Aorta (tissue), 5 donors: ENCODE measurements at regions not wholly inside any gene's neighbourhood (a gene's known extent, or its start where the extent isn't known, plus 50 kb on each side); places are given as distances from the start of the nearest gene placed in this dataset.

Experiments
- ATAC-seq: fragments of 200-7000 bp; cut with Tn5 transposase; one replicate; pipeline ENCODE4 v1.9.1; 2022; ENCODE audit warnings: moderate library complexity; ENCODE audit not compliant: low FRiP score
- DNase-seq, 2 donors: peaks; one replicate each; pipeline ENCODE4 v3.0.0-alpha.2; 2020
- H3K27ac ChIP-seq, 2 donors: one replicate each; pipeline ENCODE4 v1.5.1; 2013; ENCODE audit warnings: low read length in 2 of 2, mild to moderate bottlenecking in 2 of 2, moderate library complexity in 2 of 2, control low read depth in 1 of 2, inconsistent platforms in 1 of 2, low read depth in 1 of 2
- H3K27me3 ChIP-seq, 2 donors: one replicate each; pipeline ENCODE4 v1.6.1; 2013; ENCODE audit warnings: control low read depth in 1 of 2, low read length in 1 of 2, mild to moderate bottlenecking in 1 of 2, moderate library complexity in 1 of 2; ENCODE audit not compliant: insufficient read depth in 2 of 2, control insufficient read depth in 1 of 2
- H3K36me3 ChIP-seq, 2 donors: one replicate each; pipeline ENCODE4 v1.6.1; 2013; ENCODE audit warnings: control low read depth in 1 of 2, low read length in 1 of 2, mild to moderate bottlenecking in 1 of 2; ENCODE audit not compliant: insufficient read depth in 2 of 2, control insufficient read depth in 1 of 2
- H3K4me1 ChIP-seq, 2 donors: one replicate each; pipeline ENCODE4 v1.6.1; 2013; ENCODE audit warnings: low read length in 2 of 2, control low read depth in 1 of 2, mild to moderate bottlenecking in 1 of 2, moderate library complexity in 1 of 2; ENCODE audit not compliant: insufficient read depth in 2 of 2, control insufficient read depth in 1 of 2
- H3K4me3 ChIP-seq, 2 donors: one replicate each; pipeline ENCODE4 v1.5.1; 2013; ENCODE audit warnings: low read length in 2 of 2, control low read depth in 1 of 2, mild to moderate bottlenecking in 1 of 2
- H3K9me3 ChIP-seq: one replicate; pipeline ENCODE4 v1.6.1; 2013; ENCODE audit warnings: mild to moderate bottlenecking, low read length; ENCODE audit not compliant: control insufficient read depth
- WGBS, 2 donors: extraction: QIAGEN DNeasy Blood & Tissue Kit; methylation state at CpG; one replicate each; pipeline ENCODE4 v1.1.7; 2013; 5-methylcytosine and 5-hydroxymethylcytosine counted together
- intact Hi-C, 2 donors: fragments of 100-400 bp; cut with DNase I; formaldehyde crosslinking; loops; one replicate each; pipeline versions ENCODE4 v1.14.2 to v1.15.0; 2022
- donor health status: healthy with polysubstance abuse.
- donor health status: Bipolar disorder and iron deficiency.
- donor health status: DM: no; HTN: no; CAD: no.
- donor health status: DM: no; HTN: no; CAD: no.
- donor health status: DM: yes; HTN: yes; CAD: no.

GRCh38 chrX:13151828-13152517 is 107.6 kb upstream of the FAM9C start:
- no peak overlapping the region for H3K4me3 ChIP-seq
- intact Hi-C loops, result no loop called here

GRCh38 chrX:13149702-13150350 is 105.4 kb upstream of the FAM9C start:
- DNase-seq (no peak), ATAC-seq (no peak)
- no peaks in the 10 kb centered on the region for H3K27me3 ChIP-seq
- peak overlapping the region in 1 of 2 donors; percentile 30 for H3K27ac ChIP-seq
- no peaks in the 10 kb centered on the region for H3K9me3 ChIP-seq
- peaks cover 0 to 4% of the 10 kb centered on the region in 2 donors for H3K4me1 ChIP-seq
- intact Hi-C loops, result no loop called here
- 18 to 45% methylated on average over 5 of the region's 5 CpGs for WGBS, 2 donors
- H3K4me3 ChIP-seq, result no peak overlapping the region
- no peaks in the 10 kb centered on the region for H3K36me3 ChIP-seq

More at GRCh38 chrX:13151828-13152517, 107.6 kb upstream of the FAM9C start:
- Histone ChIP-seq H3K4me1 (peaks cover 0 to 4% of the 10 kb centered on the region in 2 donors), H3K27me3 (no peaks in the 10 kb centered on the region), H3K9me3 (no peaks in the 10 kb centered on the region), H3K36me3 (no peaks in the 10 kb centered on the region), H3K27ac (peak overlapping the region in 1 of 2 donors; percentile 57)
- WGBS, 2 donors, result 39 to 54% methylated on average over 8 of the region's 8 CpGs
- DNase-seq (no peak), ATAC-seq (peak; percentile 38)

- peaks cover 0 to 4% of the 10 kb centered on the region in 2 donors for H3K4me1 ChIP-seq
- H3K4me3 ChIP-seq, result no peak overlapping the region
- no peak overlapping the region for H3K27ac ChIP-seq
- H3K9me3 ChIP-seq, result no peaks in the 10 kb centered on the region
- DNase-seq (no peak), ATAC-seq (no peak)
- H3K36me3 ChIP-seq, result no peaks in the 10 kb centered on the region
- intact Hi-C loops, result no loop called here
- no peaks in the 10 kb centered on the region for H3K27me3 ChIP-seq
Measured at GRCh38 chrX:13147733-13148132, 103.3 kb upstream of the FAM9C start.

DNA sequence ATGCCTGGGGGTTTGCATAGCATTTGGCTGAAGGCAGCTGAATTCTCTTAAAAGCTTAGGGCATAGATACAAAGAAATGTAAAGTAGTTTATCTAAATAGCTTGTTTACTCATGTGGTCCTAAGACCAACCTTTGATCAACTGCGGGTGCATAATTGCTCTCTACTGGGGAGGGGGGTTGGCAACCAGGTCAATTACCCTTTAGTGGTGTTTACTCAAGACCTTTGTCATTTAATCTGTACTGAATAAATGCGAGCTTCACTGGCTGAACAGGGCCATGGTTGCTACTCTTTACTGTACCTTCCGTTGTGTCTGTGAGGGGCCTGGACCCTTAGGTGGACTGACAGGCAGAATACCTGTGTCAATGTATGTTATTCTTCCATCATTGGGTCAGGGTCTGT is 102.7 kb upstream of the FAM9C start:
- no peak overlapping the region for H3K4me3 ChIP-seq
- intact Hi-C loops, result no loop called here
- no peaks in the 10 kb centered on the region for H3K9me3 ChIP-seq
- WGBS, 2 donors, result 80 to 93% methylated on average over 3 of the region's 3 CpGs
- no peak overlapping the region for H3K27ac ChIP-seq
- DNase-seq (no peak), ATAC-seq (no peak)
- no peaks in the 10 kb centered on the region for H3K27me3 ChIP-seq
- H3K4me1 ChIP-seq, result peaks cover 0 to 4% of the 10 kb centered on the region in 2 donors
- H3K36me3 ChIP-seq, result no peaks in the 10 kb centered on the region

DNA sequence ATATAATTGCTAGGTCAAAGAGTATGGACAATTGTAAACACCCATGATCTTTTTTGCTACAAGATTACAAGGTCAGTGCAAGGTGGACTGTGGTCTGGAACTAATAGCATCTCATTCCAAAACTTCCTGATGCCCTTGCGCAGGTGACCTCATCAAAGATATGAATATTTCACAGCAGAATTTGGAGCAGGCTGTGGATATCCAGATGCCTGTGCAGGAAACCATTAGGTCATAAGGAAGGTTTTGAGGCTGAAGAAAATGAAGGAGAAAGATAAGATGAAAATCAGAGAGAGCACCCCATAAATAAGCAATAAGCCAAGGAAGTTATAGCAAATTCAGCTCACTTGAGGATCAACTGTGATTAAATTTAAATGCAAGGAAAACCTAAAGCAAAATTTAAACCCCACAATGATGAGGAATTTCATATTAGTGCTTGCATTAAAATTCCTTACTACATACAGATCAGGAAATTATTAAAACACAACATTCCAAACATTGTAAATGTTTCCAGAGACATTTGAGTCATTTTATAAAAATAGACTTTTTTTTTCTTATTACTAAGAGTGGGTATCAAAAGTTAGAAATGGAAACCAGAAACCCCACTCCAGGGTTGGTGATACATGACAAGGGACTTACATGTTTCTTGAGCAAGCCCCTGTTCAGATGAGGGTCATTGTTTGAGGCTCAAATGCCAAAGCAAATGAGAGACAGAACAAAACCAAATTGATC is 100.7 kb upstream of the FAM9C start:
- no peaks in the 10 kb centered on the region for H3K36me3 ChIP-seq
- DNase-seq (no peak), ATAC-seq (no peak)
- peaks cover 0 to 4% of the 10 kb centered on the region in 2 donors for H3K4me1 ChIP-seq
- peak overlapping the region in 1 of 2 donors; percentile 6 for H3K27ac ChIP-seq
- no peak overlapping the region for H3K4me3 ChIP-seq
- intact Hi-C loops, result no loop called here
- WGBS, 2 donors, result 72 to 77% methylated on average over 1 of the region's 1 CpG
- no peaks in the 10 kb centered on the region for H3K9me3 ChIP-seq
- H3K27me3 ChIP-seq, result no peaks in the 10 kb centered on the region

GRCh38 chrX:13142891-13143290 is 98.5 kb upstream of the FAM9C start:
- Histone ChIP-seq H3K4me1 (no peaks in the 10 kb centered on the region), H3K27ac (no peak overlapping the region), H3K36me3 (no peaks in the 10 kb centered on the region), H3K27me3 (no peaks in the 10 kb centered on the region), H3K9me3 (no peaks in the 10 kb centered on the region), H3K4me3 (no peak overlapping the region)
- 84 to 87% methylated on average over 3 of the region's 3 CpGs for WGBS, 2 donors
- no peak for DNase-seq
- intact Hi-C loops, result no loop called here
- ATAC-seq, result no peak

DNA sequence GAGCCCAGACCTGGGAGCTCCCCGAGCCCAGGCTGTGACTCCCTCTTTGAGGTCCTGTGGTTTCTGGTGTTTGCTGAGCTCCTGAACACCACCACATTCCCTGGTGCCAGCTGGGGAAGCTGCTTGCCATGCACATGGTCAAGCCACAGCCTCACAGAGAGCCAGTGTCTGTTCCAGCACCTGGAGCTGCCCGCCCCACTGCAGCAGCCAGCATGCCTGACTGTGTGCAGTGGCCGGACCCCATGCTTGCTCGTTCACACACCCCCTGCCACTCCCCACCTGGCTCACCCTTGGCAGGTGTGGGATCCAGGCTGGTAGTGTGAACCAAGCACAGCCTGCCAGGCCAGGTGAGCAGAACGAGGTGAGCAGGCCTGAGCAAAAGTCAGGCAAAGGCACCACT is 95.6 kb upstream of the FAM9C start:
- intact Hi-C loops, result no loop called here
- H3K27me3 ChIP-seq, result no peaks in the 10 kb centered on the region
- 74 to 96% methylated on average over 5 of the region's 5 CpGs for WGBS, 2 donors
- H3K4me3 ChIP-seq, result no peak overlapping the region
- no peaks in the 10 kb centered on the region for H3K4me1 ChIP-seq
- DNase-seq (no peak), ATAC-seq (no peak)
- H3K9me3 ChIP-seq, result no peaks in the 10 kb centered on the region
- no peak overlapping the region for H3K27ac ChIP-seq
- no peaks in the 10 kb centered on the region for H3K36me3 ChIP-seq

- WGBS, 2 donors, result 64 to 93% methylated on average over 3 of the region's 3 CpGs
- Histone ChIP-seq H3K4me1 (no peaks in the 10 kb centered on the region), H3K9me3 (no peaks in the 10 kb centered on the region), H3K36me3 (no peaks in the 10 kb centered on the region), H3K4me3 (no peak overlapping the region), H3K27ac (no peak overlapping the region), H3K27me3 (no peaks in the 10 kb centered on the region)
- no peak for DNase-seq
- ATAC-seq, result no peak
- intact Hi-C loops, result no loop called here
Measured at GRCh38 chrX:13131396-13132137, 87.1 kb upstream of the FAM9C start.
